H9 (cell line): ENCODE measurements at regions not wholly inside any gene's neighbourhood (a gene's known extent, or its start where the extent isn't known, plus 50 kb on each side); places are given as distances from the start of the nearest gene placed in this dataset.
"Not testable (repeated sequence)": the region's sequence is repeated elsewhere in the genome, so short reads cannot be mapped to it uniquely, and the experiment has no call there.

Experiments
- DNase-seq: peaks from one replicate; pipeline ENCODE4 v3.0.0-alpha.2; 2017
- H2AFZ ChIP-seq: one replicate; pipeline ENCODE4 v1.6.1; 2013; ENCODE audit warnings: mild to moderate bottlenecking, low read length, control low read depth, moderate library complexity
- H2AK5ac ChIP-seq: 2 replicates; pipeline ENCODE4 v1.6.1; 2013; ENCODE audit warnings: low read length, control low read depth, mixed read lengths; ENCODE audit not compliant: insufficient read length
- H2BK120ac ChIP-seq: one replicate; pipeline ENCODE4 v1.6.1; 2013; ENCODE audit warnings: low read depth, mild to moderate bottlenecking, low read length, control low read depth, inconsistent platforms; ENCODE audit not compliant: poor library complexity, severe bottlenecking
- H2BK12ac ChIP-seq: 2 replicates; pipeline ENCODE4 v1.6.1; 2013; ENCODE audit warnings: low read length, control low read depth, mixed read lengths, low read depth; ENCODE audit not compliant: insufficient read length
- H2BK15ac ChIP-seq: 2 replicates; pipeline ENCODE4 v1.6.1; 2013; ENCODE audit warnings: low read depth, low read length, control low read depth
- H2BK20ac ChIP-seq: one replicate; pipeline ENCODE4 v1.6.1; 2013; ENCODE audit warnings: low read depth, mild to moderate bottlenecking, low read length, control low read depth, inconsistent platforms; ENCODE audit not compliant: poor library complexity, severe bottlenecking
- H2BK5ac ChIP-seq: 2 replicates; pipeline ENCODE4 v1.6.1; 2013; ENCODE audit warnings: low read length, control low read depth, mixed read lengths; ENCODE audit not compliant: insufficient read length
- H3K14ac ChIP-seq: 2 replicates; pipeline ENCODE4 v1.6.1; 2013; ENCODE audit warnings: low read length, control low read depth; ENCODE audit not compliant: insufficient read depth
- H3K18ac ChIP-seq: 2 replicates; pipeline ENCODE4 v1.6.1; 2013; ENCODE audit warnings: low read depth, mild to moderate bottlenecking, mixed read lengths, low read length, control low read depth; ENCODE audit not compliant: insufficient read length
- H3K23ac ChIP-seq: 2 replicates; pipeline ENCODE4 v1.6.1; 2013; ENCODE audit warnings: low read length, control low read depth, mixed read lengths, low read depth; ENCODE audit not compliant: insufficient read length
- H3K23me2 ChIP-seq: 2 replicates; pipeline ENCODE4 v1.6.1; 2013; ENCODE audit warnings: low read depth, mild to moderate bottlenecking, mixed read lengths, low read length, control low read depth; ENCODE audit not compliant: insufficient read length, poor library complexity, severe bottlenecking
- H3K27ac ChIP-seq: 2 replicates; pipeline ENCODE4 v1.5.1; 2013; ENCODE audit warnings: low read length, control low read depth, mixed read lengths, low read depth; ENCODE audit not compliant: insufficient read length
- H3K27me3 ChIP-seq: 2 replicates; pipeline ENCODE4 v1.6.1; 2013; ENCODE audit warnings: low read length, control low read depth, inconsistent platforms; ENCODE audit not compliant: insufficient read depth
- H3K4ac ChIP-seq: 2 replicates; pipeline ENCODE4 v1.6.1; 2013; ENCODE audit warnings: low read depth, mild to moderate bottlenecking, control low read depth, inconsistent platforms, low read length, moderate library complexity
- H3K4me1 ChIP-seq: 2 replicates; pipeline ENCODE4 v1.6.1; 2013; ENCODE audit warnings: low read length, control low read depth, inconsistent platforms; ENCODE audit not compliant: insufficient read depth
- H3K4me2 ChIP-seq: 2 replicates; pipeline ENCODE4 v1.6.1; 2013; ENCODE audit warnings: low read length, control low read depth, mixed read lengths; ENCODE audit not compliant: insufficient read length, insufficient read depth
- H3K56ac ChIP-seq: 2 replicates; pipeline ENCODE4 v1.6.1; 2013; ENCODE audit warnings: low read depth, mild to moderate bottlenecking, mixed read lengths, low read length, control low read depth; ENCODE audit not compliant: insufficient read length
- H3K79me1 ChIP-seq: 2 replicates; pipeline ENCODE4 v1.6.1; 2013; ENCODE audit warnings: low read depth, mild to moderate bottlenecking, moderate library complexity, low read length, control low read depth, inconsistent platforms; ENCODE audit not compliant: insufficient read depth, poor library complexity, severe bottlenecking
- H3K79me2 ChIP-seq: 2 replicates; pipeline ENCODE4 v1.6.1; 2013; ENCODE audit warnings: low read length, control low read depth, inconsistent platforms; ENCODE audit not compliant: insufficient read depth
- H3K9ac ChIP-seq: 2 replicates; pipeline ENCODE4 v1.6.1; 2013; ENCODE audit warnings: low read length, control low read depth, mixed read lengths; ENCODE audit not compliant: insufficient read length; ENCODE audit errors: extremely low read depth
- H3K9me3 ChIP-seq: one replicate; pipeline ENCODE4 v1.6.1; 2013; ENCODE audit warnings: low read depth, low read length, inconsistent platforms; ENCODE audit not compliant: control insufficient read depth
- H3T11ph ChIP-seq: one replicate; pipeline ENCODE4 v1.6.1; 2013; ENCODE audit warnings: mild to moderate bottlenecking, low read length, control low read depth, inconsistent platforms
- H4K20me1 ChIP-seq: one replicate; pipeline ENCODE4 v1.6.1; 2013; ENCODE audit not compliant: control insufficient read depth, insufficient read length, insufficient read depth
- H4K5ac ChIP-seq: 2 replicates; pipeline ENCODE4 v1.6.1; 2013; ENCODE audit warnings: low read depth, mild to moderate bottlenecking, mixed read lengths, low read length, control low read depth; ENCODE audit not compliant: insufficient read length
- H4K8ac ChIP-seq: replicated peaks from 2 replicates; pipeline ENCODE4 v1.6.1; 2013; ENCODE audit warnings: low read length, control low read depth, mixed read lengths, low read depth; ENCODE audit not compliant: insufficient read length
- H4K91ac ChIP-seq: 2 replicates; pipeline ENCODE4 v1.6.1; 2013; ENCODE audit warnings: low read depth, mild to moderate bottlenecking, moderate library complexity, mixed read lengths, low read length, control low read depth; ENCODE audit not compliant: insufficient read length
- H3K27ac Mint-ChIP-seq, 3 experiments: 2 replicates in 2 of 3; 3 replicates in 1 of 3; pipeline ENCODE4 v1.8.0; 2020 to 2021; ENCODE audit warnings: mixed read lengths in 3 of 3, mild to moderate bottlenecking in 1 of 3, moderate library complexity in 1 of 3
- H3K27me3 Mint-ChIP-seq: 2 replicates; pipeline ENCODE4 v1.8.0; 2021; ENCODE audit warnings: low read depth, mild to moderate bottlenecking, moderate library complexity, mixed read lengths
- H3K36me3 Mint-ChIP-seq, 3 experiments: 2 replicates in 2 of 3; 3 replicates in 1 of 3; pipeline ENCODE4 v1.8.0; 2020 to 2021; ENCODE audit warnings: low read depth in 3 of 3, mixed read lengths in 3 of 3; ENCODE audit not compliant: insufficient read depth in 1 of 3
- H3K4me1 Mint-ChIP-seq, 2 experiments: 2 replicates each; pipeline ENCODE4 v1.8.0; 2020; ENCODE audit warnings: mixed read lengths in 2 of 2
- H3K4me3 Mint-ChIP-seq, 2 experiments: 2 replicates in 1 of 2; 3 replicates in 1 of 2; pipeline ENCODE4 v1.8.0; 2020 to 2021; ENCODE audit warnings: mild to moderate bottlenecking in 2 of 2, mixed read lengths in 2 of 2, moderate library complexity in 1 of 2
- H3K9me3 Mint-ChIP-seq, 2 experiments: 2 replicates in 1 of 2; 3 replicates in 1 of 2; pipeline ENCODE4 v1.8.0; 2020; ENCODE audit warnings: mild to moderate bottlenecking in 2 of 2, mixed read lengths in 2 of 2, moderate library complexity in 1 of 2
- WGBS: extraction: QIAGEN DNeasy Blood & Tissue Kit; methylation state at CpG from one replicate; pipeline ENCODE4 v1.1.7; 2013; ENCODE audit warnings: missing lambda C conversion rate, low lambda C conversion rate, mixed read lengths; ENCODE audit not compliant: insufficient read length; ENCODE audit errors: extremely low coverage; 5-methylcytosine and 5-hydroxymethylcytosine counted together
- TF ChIP-seq, protein P1 (sequence below): fragments of 200-600 bp; sonication (generic); conservative IDR thresholded peaks from 3 replicates; pipeline ENCODE4 v1.8.0; 2021; ENCODE audit warnings: antibody characterized with exemption, mild to moderate bottlenecking

DNA sequence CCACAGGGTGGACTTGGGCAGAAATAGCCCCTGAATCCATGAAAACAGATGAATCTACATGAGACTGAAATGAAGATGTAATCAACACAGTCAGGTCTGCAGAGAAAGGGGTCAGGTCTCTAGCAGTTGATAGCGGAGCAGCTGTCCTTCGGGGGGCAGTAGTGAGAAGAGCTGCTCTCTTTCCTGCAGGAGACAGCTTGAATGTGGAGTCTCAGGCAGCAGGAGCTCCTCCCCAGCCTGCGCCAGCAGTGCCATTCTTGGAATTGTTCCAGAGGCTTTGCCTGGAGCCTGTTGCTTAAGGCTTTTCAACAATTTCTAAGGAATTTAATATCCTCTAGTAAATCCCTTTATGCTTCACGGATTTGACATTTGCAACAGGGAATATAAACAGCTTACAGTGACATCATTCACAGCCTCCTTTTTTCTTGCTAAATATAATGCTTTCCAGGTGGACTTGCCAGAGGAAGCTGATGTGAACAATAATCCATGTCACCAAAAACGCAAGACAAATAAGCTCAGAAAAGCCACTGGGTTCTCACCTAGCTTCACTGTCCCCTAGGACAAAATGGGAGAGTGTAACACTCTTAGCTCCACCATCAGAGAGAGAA is 1535.1 kb downstream of the RPIA start:
- not testable (repeated sequence) for H2AK5ac ChIP-seq, H3K36me3 Mint-ChIP-seq, H2BK5ac ChIP-seq, H3K23ac ChIP-seq, H2AFZ ChIP-seq, H2BK12ac ChIP-seq, H3K27ac ChIP-seq, DNase-seq, H3K27me3 Mint-ChIP-seq, H3K27ac Mint-ChIP-seq, H2BK15ac ChIP-seq, H3K27me3 ChIP-seq, H3K23me2 ChIP-seq, H4K8ac ChIP-seq, H3K14ac ChIP-seq, H3K9ac ChIP-seq, H4K91ac ChIP-seq, H3K4me1 ChIP-seq, H3K4me1 Mint-ChIP-seq, H3K56ac ChIP-seq, H3K18ac ChIP-seq, H2BK20ac ChIP-seq, H3K9me3 ChIP-seq, H3K79me2 ChIP-seq, H3K4me3 Mint-ChIP-seq, H3K4ac ChIP-seq, H3K79me1 ChIP-seq, H2BK120ac ChIP-seq, H3K4me2 ChIP-seq, H4K5ac ChIP-seq, H4K20me1 ChIP-seq, H3T11ph ChIP-seq
- peaks cover 19 to 20% of the 10 kb centered on the region in 2 experiments for H3K9me3 Mint-ChIP-seq
- TF ChIP-seq, protein P1, sequence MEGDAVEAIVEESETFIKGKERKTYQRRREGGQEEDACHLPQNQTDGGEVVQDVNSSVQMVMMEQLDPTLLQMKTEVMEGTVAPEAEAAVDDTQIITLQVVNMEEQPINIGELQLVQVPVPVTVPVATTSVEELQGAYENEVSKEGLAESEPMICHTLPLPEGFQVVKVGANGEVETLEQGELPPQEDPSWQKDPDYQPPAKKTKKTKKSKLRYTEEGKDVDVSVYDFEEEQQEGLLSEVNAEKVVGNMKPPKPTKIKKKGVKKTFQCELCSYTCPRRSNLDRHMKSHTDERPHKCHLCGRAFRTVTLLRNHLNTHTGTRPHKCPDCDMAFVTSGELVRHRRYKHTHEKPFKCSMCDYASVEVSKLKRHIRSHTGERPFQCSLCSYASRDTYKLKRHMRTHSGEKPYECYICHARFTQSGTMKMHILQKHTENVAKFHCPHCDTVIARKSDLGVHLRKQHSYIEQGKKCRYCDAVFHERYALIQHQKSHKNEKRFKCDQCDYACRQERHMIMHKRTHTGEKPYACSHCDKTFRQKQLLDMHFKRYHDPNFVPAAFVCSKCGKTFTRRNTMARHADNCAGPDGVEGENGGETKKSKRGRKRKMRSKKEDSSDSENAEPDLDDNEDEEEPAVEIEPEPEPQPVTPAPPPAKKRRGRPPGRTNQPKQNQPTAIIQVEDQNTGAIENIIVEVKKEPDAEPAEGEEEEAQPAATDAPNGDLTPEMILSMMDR = peak; percentile 36; the same call in 1 of the 3 replicates
- no CpG with 5 or more reads among the region's 5 CpGs for WGBS

DNA sequence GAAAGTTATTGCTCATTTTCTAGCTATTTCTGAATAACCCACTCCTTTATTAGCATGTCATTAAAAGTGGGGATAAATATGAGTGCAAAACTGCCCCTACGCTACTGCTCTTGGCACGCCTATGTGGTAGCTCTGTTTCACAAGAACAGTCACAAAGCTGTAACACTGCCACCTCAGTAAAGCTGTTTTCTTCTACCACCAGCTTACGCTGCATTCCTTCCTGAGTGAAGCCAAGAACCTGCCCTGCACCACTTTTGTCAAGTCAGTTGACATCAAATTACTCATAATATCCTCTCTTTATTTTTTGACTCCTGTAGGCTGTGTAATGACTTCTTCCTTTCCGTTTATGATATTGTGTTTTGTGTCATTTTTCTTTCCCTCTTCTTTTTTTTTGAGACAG is 1539.7 kb downstream of the RPIA start:
- H3K27ac ChIP-seq, DNase-seq, H3K4me1 ChIP-seq, H3K14ac ChIP-seq, H3K27me3 Mint-ChIP-seq, H3K4ac ChIP-seq, H3K56ac ChIP-seq, H3K23me2 ChIP-seq, H3K27me3 ChIP-seq, H2BK120ac ChIP-seq, H3K9me3 ChIP-seq, H2BK12ac ChIP-seq, H3K79me2 ChIP-seq, H4K91ac ChIP-seq, H2BK15ac ChIP-seq, H2BK5ac ChIP-seq, H3K18ac ChIP-seq, H3K79me1 ChIP-seq, H3K23ac ChIP-seq, H4K8ac ChIP-seq, H2BK20ac ChIP-seq, H3K4me2 ChIP-seq, H3K9ac ChIP-seq, H4K5ac ChIP-seq, H3K27ac Mint-ChIP-seq, H3K4me3 Mint-ChIP-seq, H4K20me1 ChIP-seq, H3K4me1 Mint-ChIP-seq, H2AFZ ChIP-seq, H3T11ph ChIP-seq, H3K36me3 Mint-ChIP-seq, H2AK5ac ChIP-seq: not testable (repeated sequence)
- no CpG with 5 or more reads among the region's 4 CpGs for WGBS
- H3K9me3 Mint-ChIP-seq = peaks cover 18 to 21% of the 10 kb centered on the region in 2 experiments
